ENCODE measurements at regions not wholly inside any gene's neighbourhood (a gene's known extent, or its start where the extent isn't known, plus 50 kb on each side); places are given as distances from the start of the nearest gene placed in this dataset.
"Not testable (repeated sequence)": the region's sequence is repeated elsewhere in the genome, so short reads cannot be mapped to it uniquely, and the experiment has no call there.

- DNase-seq: no peak
Observed at GRCh38 chr5:116992681-116993080, 418.1 kb upstream of the SEMA6A start.

- no peak for DNase-seq
Observed at GRCh38 chr5:116989995-116990394, 415.4 kb upstream of the SEMA6A start.

- DNase-seq: no peak
Observed at GRCh38 chr5:116982035-116982434, 407.4 kb upstream of the SEMA6A start.

GRCh38 chr5:116980581-116980980 is 406.0 kb upstream of the SEMA6A start:
- DNase-seq: no peak

GRCh38 chr5:116976767-116977166 is 402.1 kb upstream of the SEMA6A start:
- DNase-seq: no peak

- DNase-seq: no peak
Observed at GRCh38 chr5:116971131-116971530, 396.5 kb upstream of the SEMA6A start.

GRCh38 chr5:116970318-116970717 is 395.7 kb upstream of the SEMA6A start:
- DNase-seq: no peak

GRCh38 chr5:116964438-116964837 is 389.8 kb upstream of the SEMA6A start:
- DNase-seq: no peak

GRCh38 chr5:116961021-116961420 is 386.4 kb upstream of the SEMA6A start:
- no peak for DNase-seq

- DNase-seq: no peak
Observed at GRCh38 chr5:116959843-116960242, 385.2 kb upstream of the SEMA6A start.

GRCh38 chr5:116953251-116953930 is 378.8 kb upstream of the SEMA6A start:
- DNase-seq: no peak

- DNase-seq: no peak
Observed at GRCh38 chr5:116951219-116951618, 376.6 kb upstream of the SEMA6A start.

GRCh38 chr5:116947691-116948528 is 373.3 kb upstream of the SEMA6A start:
- DNase-seq: peak; percentile 1

- DNase-seq: not testable (repeated sequence)
Observed at GRCh38 chr5:116945613-116946382, 371.2 kb upstream of the SEMA6A start.

- no peak for DNase-seq
Observed at GRCh38 chr5:116944183-116944582, 369.6 kb upstream of the SEMA6A start.

GRCh38 chr5:116942622-116943021 is 368.0 kb upstream of the SEMA6A start:
- no peak for DNase-seq

- no peak for DNase-seq
Observed at GRCh38 chr5:116939641-116940040, 365.0 kb upstream of the SEMA6A start.

- DNase-seq: no peak
Observed at GRCh38 chr5:116938488-116938887, 363.9 kb upstream of the SEMA6A start.

- no peak for DNase-seq
Observed at GRCh38 chr5:116935561-116936162, 361.0 kb upstream of the SEMA6A start.

GRCh38 chr5:116930616-116931015 is 356.0 kb upstream of the SEMA6A start:
- DNase-seq: no peak

GRCh38 chr5:116923344-116923743 is 348.7 kb upstream of the SEMA6A start:
- DNase-seq: no peak

GRCh38 chr5:116922532-116922931 is 347.9 kb upstream of the SEMA6A start:
- no peak for DNase-seq

GRCh38 chr5:116914869-116915504 is 340.4 kb upstream of the SEMA6A start:
- no peak for DNase-seq
